GM08714 (cell line): ENCODE measurements at regions not wholly inside any gene's neighbourhood (a gene's known extent, or its start where the extent isn't known, plus 50 kb on each side); places are given as distances from the start of the nearest gene placed in this dataset.
"Not testable (repeated sequence)": the region's sequence is repeated elsewhere in the genome, so short reads cannot be mapped to it uniquely, and the experiment has no call there.

ENCODE experiments used
- H3K4me3 ChIP-seq: fragments of 200-500 bp; sonication (Bioruptor generic); 2 replicates; pipeline ENCODE4 v1.5.1; 2014; ENCODE audit warnings: mild to moderate bottlenecking, low read length, inconsistent platforms
- ZNF274 ChIP-seq: IDR thresholded peaks from 2 replicates; pipeline ENCODE4 v1.6.1; 2012; ENCODE audit warnings: mild to moderate bottlenecking, low read depth, low read length

DNA sequence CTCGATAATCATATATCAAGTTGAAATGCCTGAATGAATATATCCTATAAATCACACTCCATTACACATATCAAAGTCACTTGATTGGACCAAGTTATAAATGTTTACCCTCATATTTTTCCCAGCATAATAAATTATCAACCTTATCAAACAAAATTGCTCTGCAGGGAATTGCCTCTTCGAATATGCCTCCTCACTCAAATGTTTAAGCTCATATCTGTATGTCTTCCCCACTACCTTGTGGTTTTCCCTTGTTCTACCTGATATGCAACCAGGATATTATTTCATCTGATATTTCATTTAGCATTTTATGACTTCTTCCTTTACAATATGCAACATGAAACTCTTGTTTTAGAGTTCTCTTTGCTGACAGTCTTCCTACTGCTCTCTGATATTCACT, 226.4 kb downstream of the RASSF9 start:
- no peak for TF ChIP-seq ZNF274
- no peak overlapping the region for H3K4me3 ChIP-seq

DNA sequence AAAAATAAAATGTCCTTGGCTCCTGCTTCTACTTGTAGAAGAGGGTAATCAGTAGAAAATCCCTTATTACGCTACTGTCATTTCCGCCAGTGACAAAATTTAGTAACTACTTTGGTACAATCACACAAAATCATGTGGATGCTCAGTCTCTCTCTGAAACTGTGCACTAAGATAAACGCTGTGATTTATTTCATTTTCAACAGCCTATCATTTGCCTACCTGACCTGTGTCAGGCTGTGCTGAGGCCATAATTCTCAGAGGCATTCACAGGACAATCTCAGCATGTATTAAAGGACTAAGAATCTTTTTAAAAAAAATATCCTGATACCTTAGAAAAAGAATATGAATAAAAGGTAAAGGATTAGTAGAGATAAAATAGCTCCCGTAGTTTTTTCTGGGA, 226.0 kb downstream of the RASSF9 start:
- TF ChIP-seq ZNF274 = no peak

DNA sequence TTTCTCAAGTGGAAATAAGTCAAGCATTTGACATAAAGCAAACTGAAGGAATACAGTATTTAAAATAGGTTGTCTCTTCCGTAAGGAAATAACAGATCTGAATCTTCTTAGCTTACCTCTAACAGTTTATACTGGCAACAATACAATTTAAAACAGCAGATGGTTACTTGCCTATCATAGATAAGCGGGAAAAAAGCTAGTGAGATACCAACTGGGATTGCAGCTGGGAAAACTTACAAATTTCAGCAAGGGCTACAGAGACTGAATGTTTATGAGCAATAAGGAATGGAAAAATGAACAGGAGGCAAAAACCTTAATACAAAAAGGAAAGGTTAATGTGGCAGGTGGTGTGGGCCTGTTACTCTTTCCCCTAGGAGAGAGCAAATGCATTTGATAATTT, 220.0 kb downstream of the RASSF9 start:
- H3K4me3 ChIP-seq = no peak overlapping the region
- TF ChIP-seq ZNF274 = no peak

More for the DNA sequence above, 226.0 kb downstream of the RASSF9 start:
- no peak overlapping the region for H3K4me3 ChIP-seq

DNA sequence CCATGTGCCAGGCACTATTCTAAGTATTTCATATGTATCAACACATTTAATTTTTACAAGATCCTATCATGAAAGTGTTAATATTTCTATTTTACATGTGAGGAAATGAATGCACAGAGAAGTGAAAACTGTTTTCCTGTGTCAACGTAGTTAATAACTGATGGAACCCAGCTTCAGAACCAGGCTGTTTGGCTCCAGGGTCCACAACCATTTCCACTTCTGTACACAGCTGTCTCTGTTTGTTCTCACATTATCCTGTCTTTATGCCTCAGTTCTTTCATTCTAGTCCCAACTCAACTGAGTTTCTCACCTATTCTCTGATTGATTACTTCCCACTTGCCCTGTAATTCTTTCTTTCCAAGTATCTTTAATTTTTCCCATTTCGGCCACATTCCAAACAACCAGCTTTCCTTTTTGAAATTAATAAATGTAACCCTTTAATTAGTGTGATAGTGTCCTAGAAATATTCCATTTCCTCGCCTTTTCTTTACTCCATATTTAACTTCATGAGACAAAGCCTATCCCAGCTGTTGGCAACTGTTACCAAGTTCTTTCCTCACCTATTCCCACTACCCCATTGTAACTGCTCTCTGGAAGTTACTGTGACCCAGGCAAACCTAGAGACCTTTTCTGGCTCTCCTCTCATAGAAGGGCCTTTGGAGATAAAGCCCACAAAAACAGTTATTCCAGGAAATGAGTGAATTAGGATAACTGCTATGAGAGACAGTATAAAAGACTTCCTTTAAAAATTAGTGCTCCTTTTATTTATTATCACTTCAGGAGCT, 218.7 kb downstream of the RASSF9 start:
- TF ChIP-seq ZNF274 = no peak
- H3K4me3 ChIP-seq = no peak overlapping the region

DNA sequence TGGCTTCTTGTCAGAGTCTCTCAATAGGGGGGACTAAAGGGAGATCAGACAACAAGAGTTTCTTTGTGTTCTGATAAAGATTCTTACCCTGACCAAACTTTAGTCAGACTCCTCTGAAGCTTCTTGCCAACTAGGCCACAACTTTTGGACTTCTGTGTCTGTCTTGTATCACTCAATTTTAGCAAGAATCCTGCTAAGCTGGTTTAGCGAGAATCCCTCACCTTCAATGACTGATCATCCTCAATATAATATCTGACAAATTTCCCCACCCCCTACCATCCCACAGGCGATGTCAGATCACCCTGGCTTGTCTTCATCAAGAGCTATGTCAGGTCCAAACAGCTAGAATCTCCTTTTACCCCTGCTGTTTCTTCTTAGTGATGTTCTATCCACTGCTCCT, 215.2 kb downstream of the RASSF9 start:
- no peak for TF ChIP-seq ZNF274
- H3K4me3 ChIP-seq = no peak overlapping the region

DNA sequence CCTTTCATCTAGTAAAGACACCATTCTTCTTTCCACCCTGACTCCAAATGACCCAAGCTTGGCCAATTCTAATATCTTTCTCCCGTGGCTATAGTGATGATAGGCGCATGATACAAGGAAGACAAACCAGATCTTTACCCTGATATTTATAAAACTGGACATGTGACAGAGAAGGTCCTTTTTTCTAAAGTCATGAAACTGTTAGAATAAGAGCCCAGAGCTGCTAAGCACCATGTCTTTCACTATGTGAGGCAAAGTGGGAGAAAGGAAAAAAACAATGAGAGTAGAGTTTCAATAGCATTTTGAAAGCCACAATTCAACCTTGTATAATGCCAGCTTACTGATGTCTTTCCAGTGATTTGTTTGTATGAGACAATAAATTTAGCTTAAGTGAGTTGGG, 212.4 kb downstream of the RASSF9 start:
- no peak for TF ChIP-seq ZNF274
- no peak overlapping the region for H3K4me3 ChIP-seq

DNA sequence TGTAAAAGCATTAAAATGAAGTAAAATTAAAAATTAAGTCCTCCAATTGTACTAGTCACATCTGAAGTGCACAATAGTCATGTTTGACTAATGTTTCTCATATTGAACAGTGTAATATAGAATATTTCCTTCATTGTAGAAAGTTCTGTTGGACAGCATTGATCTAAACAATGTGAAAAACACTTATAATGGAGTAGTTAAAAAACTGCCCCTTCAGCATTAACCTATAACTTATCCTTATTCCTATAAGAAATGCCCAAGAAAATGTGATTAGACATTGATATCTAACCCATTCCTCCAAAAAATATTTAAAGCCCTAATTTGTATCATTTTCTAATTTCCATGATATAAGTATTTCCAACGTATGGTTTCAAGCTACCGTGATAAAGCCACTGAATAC, 210.7 kb downstream of the RASSF9 start:
- TF ChIP-seq ZNF274 = no peak

DNA sequence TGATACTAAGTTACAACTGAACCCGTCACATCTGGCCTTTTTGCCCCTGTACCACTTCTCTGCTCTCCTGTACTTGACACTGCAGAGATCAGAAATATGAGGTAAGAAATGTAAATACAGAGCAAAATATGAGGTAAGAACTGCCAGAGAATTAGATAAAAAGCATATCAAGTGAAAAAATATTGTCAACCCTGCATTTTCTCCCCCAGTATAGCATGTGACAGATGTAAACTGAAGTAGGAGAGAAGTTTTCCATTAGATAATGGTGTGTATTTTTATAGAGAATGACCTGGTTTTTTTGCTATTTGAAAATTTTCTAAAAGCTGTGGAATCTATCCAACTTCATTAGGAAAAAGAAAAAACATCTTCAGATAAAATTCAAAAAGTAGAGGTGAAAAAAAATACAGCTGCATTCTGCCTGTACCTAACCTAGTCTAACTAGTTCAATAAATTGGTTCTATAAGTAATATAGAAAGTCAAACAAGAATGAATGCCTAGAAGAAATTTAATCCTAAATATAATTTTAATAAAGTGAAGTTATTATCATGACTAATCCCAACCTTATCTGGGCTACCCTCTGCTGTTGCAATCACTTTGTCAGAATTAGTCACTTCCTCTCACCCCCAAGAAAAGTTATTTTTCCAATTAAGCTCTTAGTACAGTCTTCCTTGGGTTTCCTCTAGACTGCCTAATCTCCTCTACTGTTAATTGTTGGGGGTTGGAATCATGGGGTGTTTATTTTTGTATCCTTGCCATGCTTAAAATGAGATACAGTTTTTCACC, 210.0 kb downstream of the RASSF9 start:
- no peak overlapping the region for H3K4me3 ChIP-seq
- TF ChIP-seq ZNF274 = no peak

More for the DNA sequence above, 210.7 kb downstream of the RASSF9 start:
- no peak overlapping the region for H3K4me3 ChIP-seq

DNA sequence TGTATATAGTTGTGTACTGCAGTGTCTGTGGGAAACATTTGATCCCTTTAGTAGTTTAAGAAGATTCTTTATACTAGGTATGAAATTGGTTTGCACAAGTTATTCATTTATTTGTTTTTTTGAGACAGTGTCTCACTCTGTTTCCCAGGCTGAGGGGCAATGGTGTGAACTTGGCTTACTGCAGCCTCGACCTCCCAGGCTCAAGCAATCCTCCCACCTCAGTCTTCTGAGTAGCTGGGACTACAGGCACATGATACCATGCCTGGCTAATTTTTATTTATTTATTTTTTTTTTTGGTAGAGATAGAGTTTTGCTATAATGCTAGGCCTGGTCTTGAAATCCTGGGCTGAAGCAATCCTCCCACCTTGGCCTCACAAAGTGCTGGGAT, 209.4 kb downstream of the RASSF9 start:
- TF ChIP-seq ZNF274 = no peak
- H3K4me3 ChIP-seq = no peak overlapping the region

DNA sequence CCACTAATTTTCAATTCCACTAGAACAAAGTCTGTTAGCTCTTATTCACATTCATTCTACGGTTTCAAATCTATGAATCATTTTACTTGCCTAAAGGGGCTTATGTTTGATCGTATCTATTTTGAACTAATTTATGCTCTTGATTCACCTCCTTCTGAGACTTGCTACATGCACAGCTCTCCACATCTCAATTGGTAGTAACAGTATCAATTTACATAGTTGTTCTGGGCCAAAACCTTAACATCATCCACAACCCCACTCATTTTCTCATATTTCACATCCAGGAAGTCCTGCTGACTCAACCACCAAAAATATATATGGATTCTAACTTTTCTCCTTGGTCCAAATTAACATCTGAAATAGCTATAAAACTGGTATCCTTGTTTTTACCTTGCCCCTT, 208.6 kb downstream of the RASSF9 start:
- TF ChIP-seq ZNF274 = no peak
- H3K4me3 ChIP-seq = no peak overlapping the region

DNA sequence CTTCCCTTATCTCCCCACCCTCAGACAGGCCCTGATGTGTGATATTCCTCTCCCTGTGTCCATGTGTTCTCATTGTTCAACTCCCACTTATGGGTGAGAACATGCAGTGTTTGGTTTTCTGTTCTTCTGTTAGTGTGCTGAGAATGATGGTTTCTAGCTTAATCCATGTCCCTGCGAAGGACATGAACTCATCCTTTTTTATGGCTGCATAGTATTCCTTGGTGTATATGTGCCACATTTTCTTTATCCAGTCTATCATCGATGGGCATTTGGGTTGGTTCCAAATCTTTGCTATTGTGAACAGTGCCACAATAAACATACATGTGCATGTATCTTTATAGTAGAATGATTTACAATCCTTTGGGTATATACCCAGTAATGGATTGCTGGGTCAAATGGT, 207.6 kb downstream of the RASSF9 start:
- H3K4me3 ChIP-seq = not testable (repeated sequence)

DNA sequence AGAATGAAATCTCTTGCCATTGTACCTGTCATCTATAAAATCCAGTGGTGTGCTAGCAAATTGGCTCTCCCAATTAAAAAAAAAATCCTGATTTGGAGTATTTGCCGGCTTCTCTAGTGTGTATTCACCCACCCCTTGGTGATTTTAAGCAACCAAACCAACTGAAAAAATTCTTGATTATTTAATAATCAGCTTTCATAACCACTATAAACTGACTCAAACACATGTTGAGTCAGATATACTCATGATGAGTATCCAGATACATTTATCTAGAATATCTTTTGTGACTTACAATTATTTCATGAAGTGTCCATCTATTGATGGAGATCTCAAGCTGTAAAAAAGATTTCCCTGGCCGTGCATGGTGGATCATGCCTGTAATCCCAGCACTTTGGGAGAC, 205.4 kb downstream of the RASSF9 start:
- no peak overlapping the region for H3K4me3 ChIP-seq
- TF ChIP-seq ZNF274 = no peak

DNA sequence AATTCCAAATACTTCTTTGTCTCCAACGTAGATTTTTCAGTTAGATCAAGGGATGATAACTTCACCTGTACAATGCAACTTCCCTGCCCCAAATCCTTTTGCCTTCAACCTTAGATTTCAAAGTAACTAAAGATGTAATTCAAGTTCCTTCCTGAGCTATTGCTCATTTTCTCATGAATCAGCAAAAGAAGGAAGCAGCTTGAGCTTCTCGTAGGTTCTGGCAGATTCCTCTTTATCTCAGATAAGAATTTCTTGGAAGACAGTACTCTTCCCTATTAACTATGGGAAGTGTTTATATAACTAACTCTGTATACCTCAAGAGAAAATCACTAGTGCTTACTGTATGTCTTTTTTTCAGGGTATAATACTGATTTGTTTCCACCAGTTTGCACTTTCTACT, 203.8 kb downstream of the RASSF9 start:
- no peak overlapping the region for H3K4me3 ChIP-seq
- TF ChIP-seq ZNF274 = no peak

DNA sequence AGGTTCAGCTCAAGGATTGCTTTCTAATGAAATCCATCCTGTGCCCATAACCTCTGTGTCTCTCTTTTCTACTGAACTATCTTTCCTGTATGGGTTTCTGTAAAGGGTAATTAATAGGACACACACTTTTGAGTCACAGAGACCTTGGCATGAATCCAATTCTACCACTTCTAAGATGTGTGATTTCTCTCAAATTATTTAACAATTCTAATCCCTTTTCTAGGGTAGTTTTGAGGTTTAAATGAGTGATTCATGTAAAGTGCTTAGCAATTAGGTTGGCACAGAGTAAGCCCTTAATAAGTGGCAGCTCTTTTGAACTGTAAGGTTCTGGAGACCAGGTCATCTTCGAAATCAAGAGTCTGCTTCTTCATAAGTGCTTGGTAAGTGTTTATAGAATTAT, 202.7 kb downstream of the RASSF9 start:
- no peak for TF ChIP-seq ZNF274
- no peak overlapping the region for H3K4me3 ChIP-seq

DNA sequence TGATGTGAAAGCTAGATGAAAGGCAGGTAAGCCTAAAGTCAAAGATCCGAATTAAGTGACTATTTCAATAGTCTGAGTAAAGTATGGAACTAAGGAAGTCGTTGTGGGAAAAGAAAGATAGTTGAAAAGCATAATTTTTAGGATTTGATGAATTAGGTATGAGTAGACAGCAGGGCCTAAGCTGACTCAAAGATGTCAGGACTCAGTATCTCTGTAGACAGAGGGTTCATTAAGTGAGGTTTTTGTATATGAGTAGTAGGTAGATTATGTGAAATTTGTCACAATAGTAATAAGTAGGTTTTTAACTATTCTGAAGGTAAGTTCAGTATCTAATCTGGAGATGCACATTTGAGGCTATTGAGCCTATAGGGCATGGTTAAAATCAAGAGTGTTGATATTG, 196.4 kb downstream of the RASSF9 start:
- no peak for TF ChIP-seq ZNF274
- no peak overlapping the region for H3K4me3 ChIP-seq

DNA sequence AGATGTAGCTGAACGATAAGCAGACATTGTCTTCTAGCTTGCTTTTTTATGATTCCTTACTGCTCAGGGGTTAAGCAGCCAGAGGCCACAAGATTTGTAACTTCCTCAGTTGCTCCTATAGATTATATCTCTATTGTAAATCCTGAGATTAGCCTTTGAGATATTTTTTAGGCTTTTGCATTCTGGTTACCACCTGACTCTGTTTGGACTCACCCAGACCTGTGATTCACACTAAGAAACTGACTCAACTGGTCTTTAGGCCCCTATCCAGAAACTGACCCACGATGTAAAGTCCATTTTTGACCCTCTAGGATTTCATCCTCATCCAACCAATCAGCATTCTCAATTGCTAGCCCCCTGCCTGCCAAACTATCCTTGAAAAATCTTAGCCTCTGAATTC, 194.4 kb downstream of the RASSF9 start:
- no peak overlapping the region for H3K4me3 ChIP-seq
- no peak for TF ChIP-seq ZNF274
